Activated CD8-positive, alpha-beta T cell treated with anti-CD3 and anti-CD28 coated beads for 36 hours (primary cell): ENCODE measurements at regions not wholly inside any gene's neighbourhood (a gene's known extent, or its start where the extent isn't known, plus 50 kb on each side); places are given as distances from the start of the nearest gene placed in this dataset.

Experiments used
- ATAC-seq: fragments of 200-7000 bp; cut with Tn5 transposase; one replicate; pipeline ENCODE4 v1.10.0; 2021; ENCODE audit warnings: mild to moderate bottlenecking, moderate library complexity
- CTCF ChIA-PET: fragments of 350-600 bp; sonication (Branson Sonifier 250); formaldehyde crosslinking; loops from one replicate; lab custom pipeline; 2021; ENCODE audit warnings: antibody characterized with exemption; lab: Charles Lee
- POLR2A ChIA-PET: fragments of 350-600 bp; sonication (Branson Sonifier 250); formaldehyde crosslinking; loops from one replicate; lab custom pipeline; 2021; ENCODE audit warnings: antibody characterized with exemption; lab: Charles Lee
- DNase-seq: peaks from one replicate; pipeline ENCODE4 v3.0.0-alpha.2; 2020
- H3K27ac Mint-ChIP-seq: one replicate; pipeline ENCODE4 v1.8.0; 2021; ENCODE audit warnings: mild to moderate bottlenecking, mixed read lengths
- H3K27me3 Mint-ChIP-seq: one replicate; pipeline ENCODE4 v1.8.0; 2021; ENCODE audit warnings: mixed read lengths
- H3K36me3 Mint-ChIP-seq: one replicate; pipeline ENCODE4 v1.8.0; 2021; ENCODE audit warnings: low read depth, mixed read lengths
- H3K4me1 Mint-ChIP-seq: one replicate; pipeline ENCODE4 v1.8.0; 2021; ENCODE audit warnings: low read depth, mixed read lengths
- H3K4me3 Mint-ChIP-seq: one replicate; pipeline ENCODE4 v1.8.0; 2021; ENCODE audit warnings: mild to moderate bottlenecking, moderate library complexity, mixed read lengths
- H3K9me3 Mint-ChIP-seq: one replicate; pipeline ENCODE4 v1.8.0; 2021; ENCODE audit warnings: mixed read lengths
- intact Hi-C: fragments of 100-400 bp; cut with micrococcal nuclease; formaldehyde crosslinking; loops from one replicate; pipeline ENCODE4 v1.10.0; 2022
- TF ChIP-seq, protein P1 (sequence below): fragments of 200-600 bp; IDR thresholded peaks from one replicate; pipeline ENCODE4 v1.8.0; 2022; ENCODE audit warnings: antibody characterized with exemption, mild to moderate bottlenecking

- Mint-ChIP-seq H3K4me1 (no peaks in the 10 kb centered on the region), H3K4me3 (no peak overlapping the region), H3K27me3 (peaks cover 1% of the 10 kb centered on the region), H3K9me3 (no peaks in the 10 kb centered on the region), H3K36me3 (no peaks in the 10 kb centered on the region), H3K27ac (no peak overlapping the region)
- CTCF ChIA-PET: no interaction called here
- intact Hi-C loops: no loop called here
- no peak for ATAC-seq
- TF ChIP-seq, protein P1, sequence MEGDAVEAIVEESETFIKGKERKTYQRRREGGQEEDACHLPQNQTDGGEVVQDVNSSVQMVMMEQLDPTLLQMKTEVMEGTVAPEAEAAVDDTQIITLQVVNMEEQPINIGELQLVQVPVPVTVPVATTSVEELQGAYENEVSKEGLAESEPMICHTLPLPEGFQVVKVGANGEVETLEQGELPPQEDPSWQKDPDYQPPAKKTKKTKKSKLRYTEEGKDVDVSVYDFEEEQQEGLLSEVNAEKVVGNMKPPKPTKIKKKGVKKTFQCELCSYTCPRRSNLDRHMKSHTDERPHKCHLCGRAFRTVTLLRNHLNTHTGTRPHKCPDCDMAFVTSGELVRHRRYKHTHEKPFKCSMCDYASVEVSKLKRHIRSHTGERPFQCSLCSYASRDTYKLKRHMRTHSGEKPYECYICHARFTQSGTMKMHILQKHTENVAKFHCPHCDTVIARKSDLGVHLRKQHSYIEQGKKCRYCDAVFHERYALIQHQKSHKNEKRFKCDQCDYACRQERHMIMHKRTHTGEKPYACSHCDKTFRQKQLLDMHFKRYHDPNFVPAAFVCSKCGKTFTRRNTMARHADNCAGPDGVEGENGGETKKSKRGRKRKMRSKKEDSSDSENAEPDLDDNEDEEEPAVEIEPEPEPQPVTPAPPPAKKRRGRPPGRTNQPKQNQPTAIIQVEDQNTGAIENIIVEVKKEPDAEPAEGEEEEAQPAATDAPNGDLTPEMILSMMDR: no peak
- DNase-seq: no peak
- POLR2A ChIA-PET: no interaction called here
Observed at GRCh38 chr22:44426981-44427380, 71.1 kb downstream of the RTL6 start.

- no peak for DNase-seq
- CTCF ChIA-PET: interaction anchor here (1.3 kb wide), 1 partner anchor 90 kb away, joined by 3 read pairs; no protein-coding TSS in a partner anchor
- peaks cover 4% of the 10 kb centered on the region for H3K27me3 Mint-ChIP-seq
Observed at GRCh38 chr22:44425694-44426045, 72.4 kb downstream of the RTL6 start.

GRCh38 chr22:44424867-44425693 lies 73.0 kb downstream of the RTL6 start:
- no peaks in the 10 kb centered on the region for H3K36me3 Mint-ChIP-seq
- no peak overlapping the region for H3K4me3 Mint-ChIP-seq
- DNase-seq (no peak), ATAC-seq (no peak)
- TF ChIP-seq, protein P1: no peak
- H3K27ac Mint-ChIP-seq: no peak overlapping the region
- intact Hi-C loops: no loop called here
- POLR2A ChIA-PET: no interaction called here
- peaks cover 6% of the 10 kb centered on the region for H3K9me3 Mint-ChIP-seq
- H3K27me3 Mint-ChIP-seq: peaks cover 5% of the 10 kb centered on the region
- no peaks in the 10 kb centered on the region for H3K4me1 Mint-ChIP-seq
- CTCF ChIA-PET: interaction anchor here (1.3 kb wide), 1 partner anchor 91 kb away, joined by 3 read pairs; no protein-coding TSS in a partner anchor

More at GRCh38 chr22:44425694-44426045, 72.4 kb downstream of the RTL6 start:
- Mint-ChIP-seq H3K4me3 (no peak overlapping the region), H3K27ac (no peak overlapping the region), H3K4me1 (no peaks in the 10 kb centered on the region), H3K9me3 (peaks cover 1% of the 10 kb centered on the region), H3K36me3 (no peaks in the 10 kb centered on the region)
- TF ChIP-seq, protein P1: no peak
- POLR2A ChIA-PET: no interaction called here
- no peak for ATAC-seq
- intact Hi-C loops: no loop called here

- peaks cover 13% of the 10 kb centered on the region for H3K9me3 Mint-ChIP-seq
- POLR2A ChIA-PET: no interaction called here
- DNase-seq: no peak
- H3K4me1 Mint-ChIP-seq: no peaks in the 10 kb centered on the region
- CTCF ChIA-PET: interaction anchor here (1.3 kb wide), 1 partner anchor 91 kb away, joined by 3 read pairs; no protein-coding TSS in a partner anchor
- H3K36me3 Mint-ChIP-seq: no peaks in the 10 kb centered on the region
- TF ChIP-seq, protein P1: no peak
- peaks cover 10% of the 10 kb centered on the region for H3K27me3 Mint-ChIP-seq
- H3K27ac Mint-ChIP-seq: no peak overlapping the region
- intact Hi-C loops: no loop called here
- H3K4me3 Mint-ChIP-seq: no peak overlapping the region
- ATAC-seq: no peak
Observed at GRCh38 chr22:44424359-44424682, 73.7 kb downstream of the RTL6 start.

DNA sequence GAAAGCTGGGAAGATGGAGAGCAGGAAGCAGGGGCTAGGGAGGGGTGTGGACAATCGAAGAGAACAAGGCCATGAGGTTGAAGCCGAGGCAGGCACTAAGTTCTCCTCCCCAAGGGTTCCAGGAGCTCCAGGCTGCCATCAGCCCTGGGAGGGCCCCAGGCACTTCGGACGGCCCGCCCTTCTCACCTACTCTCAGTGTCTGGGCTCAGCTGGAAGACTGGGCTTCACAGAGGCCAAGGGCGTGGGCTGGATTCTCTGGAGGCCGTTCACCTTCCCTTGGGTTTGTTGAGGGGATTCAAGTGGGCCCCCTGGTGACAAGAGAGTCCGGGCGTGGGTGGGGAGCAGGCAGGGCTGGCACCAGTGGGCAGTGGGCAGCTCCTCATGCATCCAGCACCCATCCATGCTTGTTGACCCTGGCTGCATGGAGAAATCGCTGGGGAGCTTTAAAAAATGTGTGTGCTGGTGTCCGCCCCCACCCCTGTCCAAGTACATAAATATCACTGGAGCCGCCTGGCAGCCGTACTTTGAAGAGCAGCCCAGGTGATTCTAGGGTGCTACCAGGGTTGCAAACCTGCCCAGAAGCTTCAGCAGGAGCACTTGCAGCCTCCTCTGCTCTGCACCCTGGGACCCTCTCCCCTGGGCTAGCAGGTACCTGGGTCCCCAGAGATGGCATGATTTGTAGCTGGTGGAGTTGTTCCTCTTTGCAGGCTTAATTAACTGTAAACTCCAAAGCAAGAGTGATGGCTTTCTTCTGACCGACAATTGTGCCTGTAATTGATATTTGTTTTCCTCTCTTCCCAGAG lies 74.3 kb downstream of the RTL6 start:
- TF ChIP-seq, protein P1: no peak
- intact Hi-C loops: no loop called here
- Mint-ChIP-seq H3K9me3 (peaks cover 14% of the 10 kb centered on the region), H3K36me3 (no peaks in the 10 kb centered on the region), H3K4me1 (no peaks in the 10 kb centered on the region), H3K27ac (no peak overlapping the region), H3K27me3 (peaks cover 10% of the 10 kb centered on the region), H3K4me3 (no peak overlapping the region)
- CTCF ChIA-PET: no interaction called here
- POLR2A ChIA-PET: no interaction called here
- no peak for ATAC-seq
- DNase-seq: no peak
